ENCODE measurements at regions not wholly inside any gene's neighbourhood (a gene's known extent, or its start where the extent isn't known, plus 50 kb on each side); places are given as distances from the start of the nearest gene placed in this dataset.
"Not testable (repeated sequence)": the region's sequence is repeated elsewhere in the genome, so short reads cannot be mapped to it uniquely, and the experiment has no call there.

GRCh38 chrX:45801554-45801953 is 600.9 kb upstream of the DIPK2B start:
- no peak for DNase-seq
- Histone ChIP-seq H3K79me2 (ENCODE audit: insufficient read depth, low read length) (peaks cover 66% of the 10 kb centered on the region), H3K4me2 (ENCODE audit: insufficient read depth, low read length) (no peak overlapping the region)

GRCh38 chrX:45800746-45801453 is 600.2 kb upstream of the DIPK2B start:
- H3K27me3 ChIP-seq (ENCODE audit: insufficient read depth, low read length, poor library complexity); H3K4me3 ChIP-seq (ENCODE audit: low read depth in 1 of 2, low read length in 2 of 2); H2AFZ ChIP-seq (ENCODE audit: low read depth, low read length); H3K4me1 ChIP-seq (ENCODE audit: insufficient read depth, low read length); H3K27ac ChIP-seq (ENCODE audit: low read length); DNase-seq; H3K9ac ChIP-seq (ENCODE audit: low read depth, low read length); H3K4me2 ChIP-seq (ENCODE audit: insufficient read depth, low read length); H4K20me1 ChIP-seq (ENCODE audit: insufficient read depth, low read length); ATAC-seq (ENCODE audit: insufficient read depth, low read depth); H3K9me3 ChIP-seq (ENCODE audit: insufficient read depth, low read length, severe bottlenecking); H3K36me3 ChIP-seq (ENCODE audit: insufficient read depth, low read length): not testable (repeated sequence)
- H3K79me2 ChIP-seq (ENCODE audit: insufficient read depth, low read length) = peaks cover 69% of the 10 kb centered on the region

More at GRCh38 chrX:45801554-45801953, 600.9 kb upstream of the DIPK2B start:
- Histone ChIP-seq H3K4me3 (ENCODE audit: low read depth in 1 of 2, low read length in 2 of 2) (no peak overlapping the region), H3K27me3 (ENCODE audit: insufficient read depth, low read length, poor library complexity) (no peaks in the 10 kb centered on the region), H3K4me1 (ENCODE audit: insufficient read depth, low read length) (peaks cover 13% of the 10 kb centered on the region), H3K36me3 (ENCODE audit: insufficient read depth, low read length) (no peaks in the 10 kb centered on the region), H2AFZ (ENCODE audit: low read depth, low read length) (no peak overlapping the region), H3K27ac (ENCODE audit: low read length) (no peak overlapping the region), H4K20me1 (ENCODE audit: insufficient read depth, low read length) (no peaks in the 10 kb centered on the region; the same call in 1 of the 2 replicates), H3K9me3 (ENCODE audit: insufficient read depth, low read length, severe bottlenecking) (no peaks in the 10 kb centered on the region), H3K9ac (ENCODE audit: low read depth, low read length) (no peak overlapping the region)
- peak; percentile 64; the same call in 2 of the 3 replicates for ATAC-seq (ENCODE audit: insufficient read depth, low read depth)
- TF ChIP-seq, protein P1, sequence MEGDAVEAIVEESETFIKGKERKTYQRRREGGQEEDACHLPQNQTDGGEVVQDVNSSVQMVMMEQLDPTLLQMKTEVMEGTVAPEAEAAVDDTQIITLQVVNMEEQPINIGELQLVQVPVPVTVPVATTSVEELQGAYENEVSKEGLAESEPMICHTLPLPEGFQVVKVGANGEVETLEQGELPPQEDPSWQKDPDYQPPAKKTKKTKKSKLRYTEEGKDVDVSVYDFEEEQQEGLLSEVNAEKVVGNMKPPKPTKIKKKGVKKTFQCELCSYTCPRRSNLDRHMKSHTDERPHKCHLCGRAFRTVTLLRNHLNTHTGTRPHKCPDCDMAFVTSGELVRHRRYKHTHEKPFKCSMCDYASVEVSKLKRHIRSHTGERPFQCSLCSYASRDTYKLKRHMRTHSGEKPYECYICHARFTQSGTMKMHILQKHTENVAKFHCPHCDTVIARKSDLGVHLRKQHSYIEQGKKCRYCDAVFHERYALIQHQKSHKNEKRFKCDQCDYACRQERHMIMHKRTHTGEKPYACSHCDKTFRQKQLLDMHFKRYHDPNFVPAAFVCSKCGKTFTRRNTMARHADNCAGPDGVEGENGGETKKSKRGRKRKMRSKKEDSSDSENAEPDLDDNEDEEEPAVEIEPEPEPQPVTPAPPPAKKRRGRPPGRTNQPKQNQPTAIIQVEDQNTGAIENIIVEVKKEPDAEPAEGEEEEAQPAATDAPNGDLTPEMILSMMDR (IDR thresholded peaks at IDR 0.05; ENCODE audit: borderline replicate concordance, extremely low read depth, low read length, poor library complexity, severe bottlenecking) = peak; percentile 46
- no peak for TF ChIP-seq EZH2 (IDR thresholded peaks at IDR 0.05; ENCODE audit: borderline replicate concordance, low read depth, low read length, severe bottlenecking)

GRCh38 chrX:45799576-45799975 is 598.9 kb upstream of the DIPK2B start:
- Histone ChIP-seq H3K36me3 (ENCODE audit: insufficient read depth, low read length) (no peaks in the 10 kb centered on the region), H3K4me3 (ENCODE audit: low read depth in 1 of 2, low read length in 2 of 2) (no peak overlapping the region), H3K27me3 (ENCODE audit: insufficient read depth, low read length, poor library complexity) (no peaks in the 10 kb centered on the region), H3K27ac (ENCODE audit: low read length) (no peak overlapping the region), H3K9ac (ENCODE audit: low read depth, low read length) (no peak overlapping the region), H4K20me1 (ENCODE audit: insufficient read depth, low read length) (no peaks in the 10 kb centered on the region; the same call in 1 of the 2 replicates), H2AFZ (ENCODE audit: low read depth, low read length) (no peak overlapping the region), H3K4me1 (ENCODE audit: insufficient read depth, low read length) (no peaks in the 10 kb centered on the region), H3K4me2 (ENCODE audit: insufficient read depth, low read length) (no peak overlapping the region), H3K79me2 (ENCODE audit: insufficient read depth, low read length) (peaks cover 62% of the 10 kb centered on the region), H3K9me3 (ENCODE audit: insufficient read depth, low read length, severe bottlenecking) (no peaks in the 10 kb centered on the region)
- DNase-seq (no peak), ATAC-seq (ENCODE audit: insufficient read depth, low read depth) (no peak)
- TF ChIP-seq, protein P1 (IDR thresholded peaks at IDR 0.05; ENCODE audit: borderline replicate concordance, extremely low read depth, low read length, poor library complexity, severe bottlenecking) = no peak
- no peak for TF ChIP-seq EZH2 (IDR thresholded peaks at IDR 0.05; ENCODE audit: borderline replicate concordance, low read depth, low read length, severe bottlenecking)

- Histone ChIP-seq H3K36me3 (ENCODE audit: insufficient read depth, low read length) (no peaks in the 10 kb centered on the region), H3K27me3 (ENCODE audit: insufficient read depth, low read length, poor library complexity) (no peaks in the 10 kb centered on the region), H3K9me3 (ENCODE audit: insufficient read depth, low read length, severe bottlenecking) (no peaks in the 10 kb centered on the region), H3K9ac (ENCODE audit: low read depth, low read length) (no peak overlapping the region), H2AFZ (ENCODE audit: low read depth, low read length) (no peak overlapping the region), H4K20me1 (ENCODE audit: insufficient read depth, low read length) (no peaks in the 10 kb centered on the region), H3K27ac (ENCODE audit: low read length) (no peak overlapping the region), H3K79me2 (ENCODE audit: insufficient read depth, low read length) (peaks cover 62% of the 10 kb centered on the region), H3K4me2 (ENCODE audit: insufficient read depth, low read length) (no peak overlapping the region), H3K4me1 (ENCODE audit: insufficient read depth, low read length) (no peaks in the 10 kb centered on the region), H3K4me3 (ENCODE audit: low read depth in 1 of 2, low read length in 2 of 2) (no peak overlapping the region)
- TF ChIP-seq, protein P1 (IDR thresholded peaks at IDR 0.05; ENCODE audit: borderline replicate concordance, extremely low read depth, low read length, poor library complexity, severe bottlenecking) = no peak
- no peak for TF ChIP-seq EZH2 (IDR thresholded peaks at IDR 0.05; ENCODE audit: borderline replicate concordance, low read depth, low read length, severe bottlenecking)
- no peak for ATAC-seq (ENCODE audit: insufficient read depth, low read depth)
- no peak for DNase-seq
These were observed 594.9 kb upstream of the DIPK2B start for GRCh38 chrX:45795546-45795945.
